Ishikawa (cell line): ENCODE measurements at regions not wholly inside any gene's neighbourhood (a gene's known extent, or its start where the extent isn't known, plus 50 kb on each side); places are given as distances from the start of the nearest gene placed in this dataset.

Source experiments
- CEBPB ChIP-seq: IDR thresholded peaks from 2 replicates; pipeline ENCODE4 v1.6.1; 2012
- CREB1 ChIP-seq: IDR thresholded peaks from 2 replicates; pipeline ENCODE4 v1.6.1; 2012; ENCODE audit warnings: low read depth
- EP300 ChIP-seq: IDR thresholded peaks from 2 replicates; pipeline ENCODE4 v1.6.1; 2012; ENCODE audit warnings: borderline replicate concordance
- NFIC ChIP-seq: IDR thresholded peaks from 2 replicates; pipeline ENCODE4 v1.6.1; 2012
- RAD21 ChIP-seq: IDR thresholded peaks from 2 replicates; pipeline ENCODE4 v1.6.1; 2012; ENCODE audit warnings: low read depth
- TAF1 ChIP-seq: IDR thresholded peaks from 2 replicates; pipeline ENCODE4 v1.6.1; 2012; ENCODE audit warnings: low read depth, mild to moderate bottlenecking
- TCF12 ChIP-seq: IDR thresholded peaks from 2 replicates; pipeline ENCODE4 v1.6.1; 2012; ENCODE audit warnings: low read depth
- TEAD4 ChIP-seq: IDR thresholded peaks from 2 replicates; pipeline ENCODE4 v1.6.1; 2012
- YY1 ChIP-seq: IDR thresholded peaks from 2 replicates; pipeline ENCODE4 v1.6.1; 2012; ENCODE audit warnings: low read depth
- ZBTB7A ChIP-seq: IDR thresholded peaks from 2 replicates; pipeline ENCODE4 v1.6.1; 2012; ENCODE audit warnings: low read depth
- TF ChIP-seq, protein P1 (sequence below): IDR thresholded peaks from 2 replicates; pipeline ENCODE4 v1.6.1; 2012; ENCODE audit warnings: low read depth, mild to moderate bottlenecking
- TF ChIP-seq, protein P2 (sequence below): IDR thresholded peaks from 2 replicates; pipeline ENCODE4 v1.6.1; 2012

DNA sequence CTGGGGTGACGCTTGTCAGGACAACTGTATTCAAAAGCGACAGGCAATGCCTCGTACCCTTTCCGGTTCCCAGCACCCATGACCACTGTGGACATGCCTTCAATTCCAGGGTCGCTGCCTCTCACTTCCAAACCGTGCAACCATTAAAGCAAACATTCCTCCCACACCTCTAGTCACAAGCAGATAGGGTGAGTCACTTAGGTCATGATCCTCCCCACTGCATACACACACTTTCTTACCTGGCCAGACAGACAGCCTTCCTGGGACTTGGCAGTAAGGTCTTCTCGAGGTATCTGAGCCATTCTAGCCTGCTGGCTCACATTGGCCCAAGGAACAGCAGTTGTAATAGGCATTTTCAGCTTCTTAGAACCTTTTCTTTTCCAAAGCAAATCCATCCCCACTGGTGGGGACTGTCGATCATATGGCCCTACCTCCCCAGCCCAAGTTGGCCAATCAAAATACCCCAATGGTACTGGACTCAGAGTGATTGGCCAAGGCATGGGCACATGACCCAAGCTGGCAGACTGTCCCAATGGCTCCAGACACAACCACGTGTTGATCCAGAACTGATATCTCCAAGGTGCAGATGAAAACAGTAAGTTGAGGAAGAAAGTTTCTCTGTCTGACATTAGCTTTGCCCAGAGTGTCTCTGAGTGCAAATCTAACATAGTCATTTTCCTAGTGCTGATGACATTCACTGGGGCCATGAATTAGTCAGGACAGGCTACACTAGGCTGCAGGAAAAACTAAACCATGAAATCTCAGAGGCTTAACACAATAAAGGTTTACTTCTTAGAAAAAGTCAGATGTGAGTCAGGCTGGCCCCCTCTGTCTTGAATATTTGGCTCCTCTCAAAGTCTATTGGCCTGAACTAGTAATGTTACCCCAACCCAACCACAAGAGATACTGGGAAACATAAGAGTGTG lies 113.8 kb downstream of the RRAGC start:
- TF ChIP-seq RAD21: no peak
- TF ChIP-seq EP300: no peak
- TF ChIP-seq, protein P1, sequence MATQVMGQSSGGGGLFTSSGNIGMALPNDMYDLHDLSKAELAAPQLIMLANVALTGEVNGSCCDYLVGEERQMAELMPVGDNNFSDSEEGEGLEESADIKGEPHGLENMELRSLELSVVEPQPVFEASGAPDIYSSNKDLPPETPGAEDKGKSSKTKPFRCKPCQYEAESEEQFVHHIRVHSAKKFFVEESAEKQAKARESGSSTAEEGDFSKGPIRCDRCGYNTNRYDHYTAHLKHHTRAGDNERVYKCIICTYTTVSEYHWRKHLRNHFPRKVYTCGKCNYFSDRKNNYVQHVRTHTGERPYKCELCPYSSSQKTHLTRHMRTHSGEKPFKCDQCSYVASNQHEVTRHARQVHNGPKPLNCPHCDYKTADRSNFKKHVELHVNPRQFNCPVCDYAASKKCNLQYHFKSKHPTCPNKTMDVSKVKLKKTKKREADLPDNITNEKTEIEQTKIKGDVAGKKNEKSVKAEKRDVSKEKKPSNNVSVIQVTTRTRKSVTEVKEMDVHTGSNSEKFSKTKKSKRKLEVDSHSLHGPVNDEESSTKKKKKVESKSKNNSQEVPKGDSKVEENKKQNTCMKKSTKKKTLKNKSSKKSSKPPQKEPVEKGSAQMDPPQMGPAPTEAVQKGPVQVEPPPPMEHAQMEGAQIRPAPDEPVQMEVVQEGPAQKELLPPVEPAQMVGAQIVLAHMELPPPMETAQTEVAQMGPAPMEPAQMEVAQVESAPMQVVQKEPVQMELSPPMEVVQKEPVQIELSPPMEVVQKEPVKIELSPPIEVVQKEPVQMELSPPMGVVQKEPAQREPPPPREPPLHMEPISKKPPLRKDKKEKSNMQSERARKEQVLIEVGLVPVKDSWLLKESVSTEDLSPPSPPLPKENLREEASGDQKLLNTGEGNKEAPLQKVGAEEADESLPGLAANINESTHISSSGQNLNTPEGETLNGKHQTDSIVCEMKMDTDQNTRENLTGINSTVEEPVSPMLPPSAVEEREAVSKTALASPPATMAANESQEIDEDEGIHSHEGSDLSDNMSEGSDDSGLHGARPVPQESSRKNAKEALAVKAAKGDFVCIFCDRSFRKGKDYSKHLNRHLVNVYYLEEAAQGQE: no peak
- TF ChIP-seq, protein P2, sequence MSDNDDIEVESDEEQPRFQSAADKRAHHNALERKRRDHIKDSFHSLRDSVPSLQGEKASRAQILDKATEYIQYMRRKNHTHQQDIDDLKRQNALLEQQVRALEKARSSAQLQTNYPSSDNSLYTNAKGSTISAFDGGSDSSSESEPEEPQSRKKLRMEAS: no peak
- no peak for TF ChIP-seq CEBPB
- TF ChIP-seq YY1: no peak
- TF ChIP-seq NFIC: no peak
- TF ChIP-seq TEAD4: no peak
- no peak for TF ChIP-seq TCF12
- no peak for TF ChIP-seq CREB1
- no peak for TF ChIP-seq ZBTB7A
- TF ChIP-seq TAF1: no peak
